NCI-H345 treated with DMSO at 0.1 percent for 48 hours (cell line): ENCODE measurements at regions not wholly inside any gene's neighbourhood (a gene's known extent, or its start where the extent isn't known, plus 50 kb on each side); places are given as distances from the start of the nearest gene placed in this dataset.
"Not testable (repeated sequence)": the region's sequence is repeated elsewhere in the genome, so short reads cannot be mapped to it uniquely, and the experiment has no call there.

Experiments used
- DNase-seq: peaks from one replicate; lab custom pipeline; 2025; ENCODE audit not compliant: unreplicated experiment; lab: John Stamatoyannopoulos, UW

DNA sequence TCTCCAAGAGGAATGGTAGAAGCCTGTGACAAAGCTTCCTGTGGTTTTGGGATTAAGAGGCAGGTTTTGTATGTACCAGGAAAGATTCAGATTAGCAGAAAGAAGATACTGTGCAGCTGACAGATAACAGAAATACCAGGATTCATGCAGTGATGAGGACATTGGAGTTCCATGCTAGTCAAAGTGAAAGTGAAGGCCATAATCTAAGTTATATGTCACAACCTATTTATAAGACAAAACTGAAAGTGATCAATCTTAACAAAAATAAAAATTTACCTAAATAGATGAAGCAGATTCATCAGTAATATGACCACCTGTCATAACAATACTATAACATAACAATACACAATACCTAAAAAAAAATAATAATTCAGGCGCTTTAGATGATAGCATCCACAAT, 1305.2 kb upstream of the PCDH9 start:
- no peak for DNase-seq

DNA sequence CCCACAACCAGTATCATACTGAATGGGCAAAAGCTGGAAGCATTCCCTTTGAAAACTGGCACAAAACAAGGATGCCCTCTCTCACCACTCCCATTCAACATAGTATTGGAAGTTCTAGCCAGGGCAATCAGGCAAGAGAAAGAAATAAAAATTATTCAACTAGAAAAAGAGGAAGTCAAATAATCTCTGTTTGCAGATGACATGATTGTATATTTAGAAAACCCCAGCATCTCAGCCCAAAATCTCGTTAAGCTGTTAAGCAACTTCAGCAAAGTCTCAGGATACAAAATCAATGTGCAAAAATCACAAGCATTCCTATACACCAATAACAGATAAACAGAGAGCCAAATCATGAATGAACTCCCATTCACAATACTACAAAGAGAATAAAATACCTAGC, 1297.0 kb upstream of the PCDH9 start:
- DNase-seq, result not testable (repeated sequence)

DNA sequence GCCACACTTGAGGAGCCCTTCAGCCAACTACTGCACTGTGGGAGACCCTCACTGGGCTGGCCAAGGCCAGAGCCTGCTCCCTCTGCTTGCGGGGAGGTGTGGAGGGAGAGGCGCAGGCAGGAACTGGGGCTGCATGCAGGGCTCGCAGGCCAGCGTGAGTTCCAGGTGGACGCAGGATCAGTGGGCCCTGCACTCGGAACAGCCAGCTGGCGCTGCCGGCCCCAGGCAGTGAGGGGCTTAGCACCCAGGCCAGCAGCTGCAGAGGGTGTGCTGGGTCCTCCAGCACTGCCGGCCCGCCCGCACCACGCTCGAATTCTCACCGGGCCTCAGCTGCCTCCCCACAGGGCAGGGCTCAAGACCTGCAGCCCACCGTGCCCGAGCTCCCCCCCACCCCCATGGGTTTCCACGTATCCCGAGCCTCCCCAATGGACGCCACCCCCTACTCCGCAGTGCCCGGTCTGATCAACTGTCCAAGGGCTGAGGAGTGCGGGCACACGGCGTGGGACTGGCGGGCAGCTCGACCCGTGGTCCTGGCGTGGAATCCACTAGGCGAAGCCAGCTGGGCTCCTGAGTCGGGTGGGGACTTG, 1293.8 kb upstream of the PCDH9 start:
- no peak for DNase-seq

DNA sequence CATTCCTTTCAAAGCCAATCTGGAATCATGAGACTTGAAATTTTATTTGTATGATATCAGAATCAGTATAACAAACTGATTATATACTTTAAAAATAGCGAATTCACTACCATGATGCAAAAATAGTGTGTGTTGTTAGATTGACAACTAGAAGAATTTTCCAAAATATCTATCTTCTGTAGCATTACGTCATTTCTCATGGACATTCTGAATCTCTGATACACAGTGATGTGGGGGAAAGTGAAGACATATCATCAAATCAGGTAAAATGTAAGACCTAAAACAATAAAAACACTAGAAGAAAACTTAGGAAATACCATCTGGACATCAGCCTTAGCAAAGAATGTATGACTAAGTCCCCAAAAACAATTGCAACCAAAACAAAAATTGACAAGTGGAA, 1292.0 kb upstream of the PCDH9 start:
- no peak for DNase-seq

DNA sequence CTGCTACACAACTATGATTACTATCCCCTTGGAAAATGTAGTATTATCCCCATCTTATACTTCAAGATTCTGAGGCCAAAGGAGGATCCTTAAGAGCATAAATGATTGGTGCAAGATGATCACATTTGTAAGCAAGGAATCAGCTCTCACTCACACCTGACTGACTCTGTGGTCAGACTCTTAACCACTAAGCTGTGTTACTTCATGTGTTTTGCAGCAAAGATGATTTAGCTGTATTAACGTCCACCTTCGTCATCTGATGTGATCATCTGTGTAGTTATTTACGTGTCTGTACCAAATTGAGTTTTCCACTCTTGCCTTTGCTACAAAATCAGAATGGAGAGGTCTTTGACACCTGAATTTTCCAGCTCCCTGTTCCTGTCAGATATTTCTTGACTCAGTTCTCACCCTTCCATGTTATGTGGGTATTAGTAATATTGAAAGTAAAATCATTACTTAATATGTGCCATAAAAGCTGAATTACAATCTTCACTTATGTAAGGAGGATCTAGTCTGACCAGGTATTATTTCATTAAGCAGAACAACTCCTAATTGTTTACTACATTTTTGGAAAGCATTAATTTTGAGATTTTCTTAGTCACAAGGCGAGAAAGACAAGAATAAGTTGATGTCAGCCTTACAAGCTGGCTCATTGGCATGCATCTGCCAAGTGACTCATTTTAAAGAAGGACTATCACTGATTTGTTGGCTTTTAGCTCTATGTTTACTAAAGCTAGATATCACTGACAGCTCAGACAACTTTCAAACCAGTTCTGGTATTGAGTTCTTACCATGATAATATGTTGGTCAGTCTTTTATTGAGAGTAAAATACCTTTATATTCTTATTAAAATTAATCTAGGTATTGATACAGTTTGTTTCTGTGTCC, 1279.8 kb upstream of the PCDH9 start:
- DNase-seq, result no peak

DNA sequence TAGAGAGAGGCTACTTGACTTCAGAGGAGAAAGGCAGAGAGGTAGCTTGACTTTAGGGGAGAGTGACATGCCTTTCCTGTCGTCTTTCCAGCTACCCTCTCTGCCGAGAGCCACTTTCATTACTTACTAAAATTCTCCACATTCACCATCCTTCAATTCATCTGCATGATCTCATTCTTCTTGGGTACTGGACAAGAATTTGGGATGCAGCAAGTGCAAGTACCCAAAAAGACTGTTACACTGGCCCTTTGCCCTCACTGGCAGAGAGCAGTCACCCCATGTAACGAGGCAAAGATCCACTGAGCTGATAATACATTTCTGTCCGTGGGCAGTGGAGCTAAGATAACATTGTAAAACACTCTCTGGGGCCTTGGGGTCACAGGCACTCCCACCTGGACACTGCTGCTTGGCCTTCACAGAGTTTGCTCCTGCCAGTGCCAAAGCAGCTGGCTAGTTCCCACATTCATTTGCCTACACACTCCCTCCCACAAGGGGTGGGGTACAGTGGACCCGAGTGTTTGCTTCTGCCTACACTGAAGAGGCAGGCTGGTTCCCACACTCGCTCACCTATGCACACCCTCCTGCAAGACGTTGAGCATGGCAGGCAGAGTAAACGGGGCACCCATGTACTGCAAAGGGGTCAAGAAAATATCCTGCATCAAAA, 1276.9 kb upstream of the PCDH9 start:
- no peak for DNase-seq

DNA sequence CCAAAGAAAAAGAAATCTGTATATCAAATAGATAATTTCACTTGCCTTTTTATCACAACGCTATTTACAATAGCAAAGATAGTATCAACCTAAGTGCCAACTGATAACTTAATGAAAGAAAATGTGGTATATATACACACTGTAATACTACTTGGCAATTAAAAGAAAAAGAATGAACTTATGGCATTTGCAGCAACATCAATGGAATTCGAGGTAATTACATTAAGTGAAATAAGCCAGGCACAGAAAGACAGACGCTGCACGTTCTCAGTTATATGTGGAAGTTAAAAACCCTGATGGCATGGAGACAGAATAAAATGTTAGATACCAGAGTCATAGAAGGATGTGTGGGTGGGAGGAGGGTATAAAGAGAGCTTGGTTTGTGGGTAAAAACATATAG, 1260.5 kb upstream of the PCDH9 start:
- DNase-seq, result no peak

DNA sequence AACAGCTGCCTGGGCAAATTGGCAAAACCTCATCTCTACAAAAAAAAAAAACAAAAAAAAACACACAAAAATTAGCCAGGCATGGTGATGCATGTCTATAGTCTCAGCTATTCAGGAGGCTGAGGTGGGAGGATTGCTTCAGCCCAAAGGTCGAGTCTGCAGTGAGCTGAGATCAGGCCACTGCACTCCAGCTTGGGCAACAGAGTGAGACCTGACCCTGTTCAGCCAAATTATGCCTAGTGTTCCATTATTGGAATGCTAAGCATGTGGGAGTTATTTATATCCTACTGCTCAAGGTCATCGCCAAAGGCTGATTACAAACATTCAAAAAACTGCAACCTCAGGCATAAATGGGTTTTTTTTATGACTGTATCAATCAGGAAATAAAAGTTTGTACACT, 1251.0 kb upstream of the PCDH9 start:
- no peak for DNase-seq

DNA sequence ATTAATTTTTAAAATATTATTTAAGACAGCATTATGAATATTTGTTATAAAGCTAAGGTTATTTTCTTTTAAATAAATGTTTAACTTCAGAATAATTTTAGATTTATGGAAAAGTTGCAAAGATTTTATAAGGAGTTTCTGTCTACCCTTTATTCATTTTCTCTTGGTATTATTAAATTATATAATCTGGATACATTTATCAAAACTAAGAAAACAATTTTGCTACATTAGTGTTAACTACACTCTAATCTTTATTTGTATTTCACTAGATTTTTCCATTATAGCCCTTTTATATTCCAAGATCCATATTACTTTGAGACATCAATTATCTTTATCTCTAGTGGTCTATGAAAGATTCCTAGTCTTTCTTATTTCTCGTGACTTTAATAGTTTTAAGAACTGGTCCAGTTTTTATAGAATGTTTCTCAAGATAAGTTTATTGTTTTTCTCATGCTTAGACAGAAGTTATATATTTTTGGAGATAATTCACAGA, 1243.7 kb upstream of the PCDH9 start:
- DNase-seq, result no peak

DNA sequence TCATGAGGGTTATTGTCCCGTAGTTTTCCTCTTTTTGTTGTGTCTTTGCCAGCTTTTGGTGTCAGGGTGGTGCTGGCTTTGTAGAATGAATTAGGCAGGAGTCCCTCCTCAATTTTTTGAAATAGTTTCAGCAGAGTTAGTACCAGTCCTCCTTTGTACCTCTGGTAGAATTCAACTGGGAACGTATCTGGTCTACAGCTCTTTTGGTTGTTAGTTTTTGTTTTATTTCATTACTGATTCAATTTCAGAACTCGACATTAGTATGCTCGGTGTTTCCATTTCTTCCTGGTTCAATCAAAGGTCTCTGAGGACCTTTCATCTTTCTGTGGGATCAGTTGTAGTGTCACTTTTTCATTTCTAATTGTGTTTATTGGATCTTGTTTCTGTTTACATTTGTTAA, 1237.0 kb upstream of the PCDH9 start:
- DNase-seq, result no peak

DNA sequence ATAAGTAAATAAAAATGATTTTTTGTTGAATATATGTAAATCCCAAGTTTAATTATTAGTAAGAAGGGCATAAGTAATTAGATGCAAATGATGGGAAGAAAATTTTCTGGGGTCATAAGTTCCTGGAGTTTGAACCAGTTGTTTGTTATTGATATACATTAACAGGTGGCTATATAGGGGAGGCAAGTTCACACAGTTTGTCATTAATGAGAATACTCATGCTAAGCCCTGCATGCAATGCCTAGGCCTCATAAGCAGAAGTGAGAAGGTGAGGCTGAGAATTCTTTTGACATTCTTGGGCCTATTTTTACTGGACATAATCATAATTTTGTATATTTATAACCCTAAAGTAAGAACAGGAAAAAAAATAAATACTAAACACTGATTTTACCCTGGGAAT, 1210.7 kb upstream of the PCDH9 start:
- no peak for DNase-seq

DNA sequence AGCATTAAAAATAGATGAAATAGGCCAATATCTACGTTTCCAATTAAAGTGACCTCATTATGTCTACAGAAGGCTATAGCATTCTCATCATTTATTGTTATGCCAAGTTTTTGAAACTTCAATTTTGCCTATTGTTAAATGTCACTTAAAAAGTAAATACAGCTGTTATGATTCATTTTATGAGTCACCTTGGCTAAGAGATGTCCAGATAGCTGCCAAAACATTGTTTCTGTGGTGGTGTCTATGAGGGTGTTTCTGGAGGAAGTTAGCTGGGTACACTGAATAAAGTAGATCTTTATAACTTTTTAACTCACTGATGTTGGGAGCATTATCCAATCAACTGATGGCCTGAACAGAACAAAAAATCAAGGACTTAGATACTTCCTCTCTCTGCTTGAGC, 1209.7 kb upstream of the PCDH9 start:
- no peak for DNase-seq

DNA sequence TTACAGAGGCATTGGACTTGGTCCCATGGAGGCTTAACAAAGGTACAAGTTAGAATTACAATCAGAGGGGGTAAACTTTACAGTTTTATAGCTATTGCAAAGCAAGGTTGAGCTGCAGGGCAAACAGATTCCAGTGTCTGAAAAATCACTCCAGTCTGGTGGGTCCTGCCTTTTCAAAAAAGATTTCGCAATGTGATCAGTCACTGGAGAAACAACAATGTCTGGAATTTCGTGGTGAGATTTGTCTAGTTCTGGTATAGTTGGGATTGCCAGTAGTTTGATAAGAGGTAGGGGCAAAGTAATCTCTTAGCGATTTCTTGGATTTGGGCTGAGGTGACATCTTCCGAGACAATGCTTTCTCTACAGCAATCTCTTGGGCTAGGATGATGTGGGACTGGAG, 1198.2 kb upstream of the PCDH9 start:
- DNase-seq, result no peak

DNA sequence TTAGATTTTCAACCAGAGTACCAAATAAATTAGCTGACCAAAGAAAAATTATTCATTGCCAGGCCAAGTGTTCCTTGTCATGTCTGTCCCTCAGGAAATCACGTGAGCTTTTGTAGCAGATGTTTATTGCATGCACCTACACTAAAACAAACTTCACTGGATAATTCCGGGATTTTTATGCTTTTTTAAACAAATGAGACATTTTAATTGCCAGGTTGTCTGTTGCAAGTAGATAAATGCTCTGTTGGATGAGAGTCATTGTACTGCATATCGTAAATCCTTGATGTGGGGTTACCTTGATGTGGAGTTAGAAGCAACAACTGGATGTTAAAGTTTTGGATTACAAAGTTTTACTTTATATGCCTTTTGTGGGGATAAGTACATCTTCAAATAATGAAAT, 1187.7 kb upstream of the PCDH9 start:
- no peak for DNase-seq

DNA sequence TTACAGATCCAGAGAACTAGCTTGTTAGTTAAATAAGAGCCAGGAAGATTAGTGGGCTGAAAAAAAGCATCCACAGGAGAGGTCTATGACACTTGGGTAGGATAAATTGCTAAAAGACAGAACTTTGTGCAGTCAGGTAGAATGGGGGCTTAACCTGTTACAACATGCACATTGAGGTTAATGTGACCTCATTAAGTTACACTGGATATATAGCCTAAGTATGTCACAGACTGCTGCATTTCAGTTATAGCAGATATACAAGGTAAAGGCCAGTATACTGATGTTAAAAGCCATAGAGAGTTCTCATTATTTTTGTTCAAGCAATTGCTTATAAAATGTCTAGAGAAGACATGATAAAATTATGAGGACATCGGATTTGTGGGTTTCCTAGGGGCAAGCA, 1179.9 kb upstream of the PCDH9 start:
- DNase-seq, result no peak

DNA sequence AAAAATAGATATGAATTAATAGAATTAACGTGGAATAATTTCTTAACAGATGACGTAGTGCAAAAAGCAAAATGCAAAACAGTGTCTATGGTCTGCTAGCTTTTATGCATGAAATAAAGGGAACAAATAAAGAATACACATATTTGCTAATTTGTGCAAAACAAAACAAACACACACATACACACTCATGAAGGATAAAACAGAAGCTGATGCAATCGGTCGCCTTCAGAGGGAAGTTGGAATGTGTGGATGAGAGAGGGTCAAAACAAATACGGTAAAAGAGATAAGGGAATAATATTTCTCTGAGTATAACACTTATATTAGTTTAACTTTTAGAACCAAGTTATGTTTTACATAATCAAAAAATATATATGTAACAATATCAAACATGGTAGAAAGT, 1160.9 kb upstream of the PCDH9 start:
- no peak for DNase-seq

DNA sequence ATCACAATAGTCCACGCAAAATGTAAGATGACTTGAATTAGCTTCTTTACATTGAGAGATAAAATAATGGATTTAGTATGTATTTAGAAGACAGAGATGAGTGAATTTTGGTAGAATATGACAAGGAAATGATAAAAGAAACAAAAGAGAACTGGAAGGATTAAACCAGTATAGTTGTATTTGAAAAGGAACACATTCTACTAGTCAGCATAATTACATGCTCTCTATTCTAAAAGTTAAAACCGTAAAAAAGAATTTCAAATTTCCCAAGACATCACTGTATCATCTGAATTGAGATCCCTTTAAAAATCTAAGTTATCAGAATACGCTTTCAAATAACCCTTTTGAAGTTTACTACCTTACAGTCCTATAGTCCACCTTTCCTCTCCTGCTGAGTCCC, 1156.7 kb upstream of the PCDH9 start:
- DNase-seq, result no peak

DNA sequence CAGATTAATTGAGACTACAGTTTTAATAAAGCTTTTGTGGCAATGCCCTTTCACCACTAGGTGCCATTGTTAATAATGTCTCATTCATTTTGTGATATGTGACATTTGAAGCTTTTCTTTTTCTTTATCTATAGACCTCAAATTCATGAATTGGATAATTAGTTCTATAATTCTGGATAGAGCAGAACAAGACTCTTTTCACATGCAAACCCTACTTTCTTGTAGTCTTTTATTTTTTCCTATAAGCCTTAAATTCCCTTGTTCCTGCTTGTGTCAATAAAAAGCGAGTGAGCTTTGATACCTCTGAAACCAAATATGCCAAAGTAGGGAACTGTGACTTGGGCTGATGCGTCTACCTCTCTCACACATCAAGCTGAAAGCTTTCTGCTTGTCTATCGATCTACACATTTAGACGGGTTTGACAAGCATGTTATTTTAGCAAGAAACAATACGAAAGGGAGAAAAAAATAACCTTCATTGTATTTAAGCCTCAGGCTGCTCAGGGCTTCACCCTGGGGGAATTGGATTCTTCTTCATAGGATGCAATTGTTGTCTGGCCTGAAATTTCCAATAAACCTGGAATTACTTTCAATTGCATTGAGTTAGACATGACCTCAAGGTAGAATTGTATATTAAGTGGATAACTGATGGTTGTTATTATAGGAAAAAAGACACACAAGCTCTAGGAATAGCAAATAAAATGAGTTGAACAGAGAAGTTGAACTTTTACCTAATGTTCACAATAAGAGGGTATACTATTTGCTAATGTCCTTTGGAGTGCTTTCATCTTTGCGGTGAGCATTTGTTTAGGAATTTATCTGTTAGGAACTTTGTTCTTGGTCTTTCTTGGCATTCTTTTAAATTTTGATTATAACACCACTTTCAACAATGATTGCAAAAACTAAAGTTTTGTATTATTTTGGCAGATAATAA, 1150.2 kb upstream of the PCDH9 start:
- no peak for DNase-seq

DNA sequence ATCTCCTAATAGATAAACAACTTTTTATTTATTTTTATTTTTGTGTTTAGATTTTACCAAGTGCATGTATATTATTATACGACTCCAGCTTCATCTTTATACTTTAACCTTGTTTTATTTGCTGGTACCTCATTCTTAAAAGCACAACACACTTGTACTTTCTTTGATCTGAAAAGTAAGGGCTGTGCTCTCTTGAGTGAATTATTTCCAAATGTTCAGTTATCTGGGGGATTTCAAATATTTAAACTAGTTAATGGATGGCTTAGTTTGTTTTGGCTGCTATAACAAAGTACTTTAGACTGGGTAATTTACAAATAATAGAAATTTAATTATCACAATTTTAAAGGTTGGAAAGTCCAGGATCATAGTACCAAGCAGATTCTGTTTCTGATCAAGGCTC, 1148.2 kb upstream of the PCDH9 start:
- DNase-seq, result no peak

DNA sequence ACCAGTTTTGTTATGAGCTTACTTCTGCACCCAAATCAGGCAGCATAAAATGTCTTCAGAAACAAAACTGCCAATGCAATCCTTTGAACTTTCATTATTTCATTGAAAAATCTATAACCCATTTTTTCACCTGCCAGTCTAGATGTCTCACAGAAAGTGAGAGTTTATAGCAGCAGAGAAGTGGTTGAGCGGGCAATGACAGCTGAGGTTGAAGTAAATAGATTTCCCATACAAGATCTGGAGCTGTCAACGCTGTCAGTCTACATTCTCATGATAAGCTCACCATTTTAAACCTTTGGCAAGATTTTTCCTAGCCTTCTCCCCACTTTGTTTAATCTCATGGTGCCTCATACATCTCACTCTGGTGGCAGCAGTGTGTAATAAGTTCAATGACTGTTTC, 1144.9 kb upstream of the PCDH9 start:
- DNase-seq, result no peak

DNA sequence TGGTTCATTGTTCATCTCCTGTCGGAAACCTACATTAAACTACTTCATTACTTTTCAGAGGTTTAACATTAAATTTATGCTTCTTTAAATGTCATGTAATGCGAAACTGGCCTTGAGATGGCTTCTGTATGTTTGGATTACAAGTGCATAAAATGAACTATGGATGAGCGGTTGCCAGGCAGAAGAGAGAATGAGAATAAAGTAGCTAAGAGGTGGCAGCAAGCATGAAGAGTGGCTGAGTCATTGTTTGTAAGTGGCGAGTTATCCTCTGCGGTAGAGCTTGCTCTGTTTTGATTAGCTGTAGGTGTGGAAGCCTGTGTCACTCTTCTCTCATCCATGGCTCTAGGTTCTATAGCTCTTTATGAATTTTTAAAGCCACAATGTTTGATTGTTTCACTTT, 1139.6 kb upstream of the PCDH9 start:
- peak; percentile 83 for DNase-seq
